Activated naive CD4-positive, alpha-beta T cell treated with anti-CD3 and anti-CD28 coated beads for 36 hours (primary cell): ENCODE measurements at regions not wholly inside any gene's neighbourhood (a gene's known extent, or its start where the extent isn't known, plus 50 kb on each side); places are given as distances from the start of the nearest gene placed in this dataset.
"Not testable (repeated sequence)": the region's sequence is repeated elsewhere in the genome, so short reads cannot be mapped to it uniquely, and the experiment has no call there.

Source experiments
- CTCF ChIA-PET: fragments of 350-600 bp; sonication (Branson Sonifier 250); formaldehyde crosslinking; loops from one replicate; lab custom pipeline; 2021; ENCODE audit warnings: antibody characterized with exemption; lab: Charles Lee
- DNase-seq: peaks from one replicate; pipeline ENCODE4 v3.0.0-alpha.2; 2020
- H3K27ac Mint-ChIP-seq: one replicate; pipeline ENCODE4 v1.8.0; 2021; ENCODE audit warnings: mild to moderate bottlenecking, mixed read lengths
- H3K27me3 Mint-ChIP-seq: one replicate; pipeline ENCODE4 v1.8.0; 2021; ENCODE audit warnings: low read depth, mixed read lengths
- H3K36me3 Mint-ChIP-seq: one replicate; pipeline ENCODE4 v1.8.0; 2021; ENCODE audit warnings: low read depth, mixed read lengths
- H3K4me1 Mint-ChIP-seq: one replicate; pipeline ENCODE4 v1.8.0; 2021; ENCODE audit warnings: low read depth, mixed read lengths
- H3K4me3 Mint-ChIP-seq: one replicate; pipeline ENCODE4 v1.8.0; 2021; ENCODE audit warnings: mild to moderate bottlenecking, moderate library complexity, mixed read lengths
- H3K9me3 Mint-ChIP-seq: one replicate; pipeline ENCODE4 v1.8.0; 2021; ENCODE audit warnings: mixed read lengths
- intact Hi-C: fragments of 100-400 bp; cut with micrococcal nuclease; formaldehyde crosslinking; loops from one replicate; pipeline ENCODE4 v1.15.1; 2023

DNA sequence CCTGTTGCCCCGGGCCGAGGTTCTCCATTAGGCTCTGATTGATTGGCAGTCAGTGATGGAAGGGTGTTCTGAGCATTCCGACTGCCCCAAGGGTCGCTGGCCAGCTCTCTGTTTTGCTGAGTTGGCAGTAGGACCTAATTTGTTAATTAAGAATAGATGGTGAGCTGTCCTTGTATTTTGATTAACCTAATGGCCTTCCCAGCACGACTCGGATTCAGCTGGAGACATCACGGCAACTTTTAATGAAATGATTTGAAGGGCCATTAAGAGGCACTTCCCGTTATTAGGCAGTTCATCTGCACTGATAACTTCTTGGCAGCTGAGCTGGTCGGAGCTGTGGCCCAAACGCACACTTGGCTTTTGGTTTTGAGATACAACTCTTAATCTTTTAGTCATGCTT lies 74.2 kb downstream of the HAPSTR1 start:
- no peaks in the 10 kb centered on the region for H3K9me3 Mint-ChIP-seq
- no peaks in the 10 kb centered on the region for H3K36me3 Mint-ChIP-seq
- no peak for DNase-seq
- H3K27me3 Mint-ChIP-seq: no peaks in the 10 kb centered on the region
- CTCF ChIA-PET: no interaction called here
- H3K4me1 Mint-ChIP-seq: no peaks in the 10 kb centered on the region
- no peak overlapping the region for H3K4me3 Mint-ChIP-seq
- no peak overlapping the region for H3K27ac Mint-ChIP-seq
- intact Hi-C loops: no loop called here

DNA sequence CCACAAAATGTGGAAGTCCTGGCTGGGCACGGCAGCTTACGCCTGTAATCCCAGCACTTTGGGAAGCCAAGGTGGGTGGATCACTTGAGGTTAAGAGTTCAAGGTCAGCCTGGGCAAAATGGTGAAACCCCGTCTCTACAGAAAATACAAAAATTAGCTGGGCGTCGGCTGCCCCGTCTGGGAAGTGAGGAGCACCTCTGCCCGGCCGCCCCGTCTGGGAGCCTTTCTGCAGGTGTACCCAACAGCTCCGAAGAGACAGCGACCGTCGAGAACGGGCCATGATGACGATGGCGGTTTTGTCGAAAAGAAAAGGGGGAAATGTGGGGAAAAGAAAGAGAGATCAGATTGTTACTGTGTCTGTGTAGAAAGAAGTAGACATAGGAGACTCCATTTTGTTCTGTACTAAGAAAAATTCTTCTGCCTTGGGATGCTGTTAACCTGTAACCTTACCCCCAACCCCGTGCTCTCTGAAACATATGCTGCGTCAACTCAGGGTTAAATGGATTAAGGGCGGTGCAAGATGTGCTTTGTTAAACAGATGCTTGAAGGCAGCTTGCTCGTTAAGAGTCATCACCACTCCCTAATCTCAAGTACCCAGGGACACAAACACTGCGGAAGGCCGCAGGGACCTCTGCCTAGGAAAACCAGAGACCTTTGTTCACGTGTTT lies 75.0 kb downstream of the HAPSTR1 start:
- H3K36me3 Mint-ChIP-seq, H3K27me3 Mint-ChIP-seq, H3K27ac Mint-ChIP-seq, DNase-seq, H3K4me3 Mint-ChIP-seq, H3K4me1 Mint-ChIP-seq, CTCF ChIA-PET, H3K9me3 Mint-ChIP-seq, intact Hi-C loops: not testable (repeated sequence)

DNA sequence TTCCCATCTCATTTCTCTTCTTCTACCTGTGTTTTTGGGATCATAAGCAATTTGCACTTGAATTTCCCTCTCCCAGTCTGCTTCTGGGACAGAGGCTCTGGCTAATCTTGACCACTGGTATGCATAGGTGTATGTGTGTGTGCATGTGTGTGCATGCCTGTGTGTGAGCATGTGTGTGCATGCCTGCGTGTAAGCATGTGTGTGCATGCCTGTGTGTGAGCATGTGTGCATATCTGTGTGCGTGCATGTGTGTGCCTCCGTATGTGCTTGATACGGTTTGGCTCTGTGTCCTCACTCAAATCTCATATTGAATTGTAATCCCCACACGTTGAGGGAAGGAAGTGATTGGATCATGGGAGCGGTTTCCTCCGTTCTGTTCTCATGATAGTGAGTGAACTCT lies 77.7 kb downstream of the HAPSTR1 start:
- DNase-seq: no peak
- CTCF ChIA-PET: no interaction called here
- Mint-ChIP-seq H3K4me1 (no peaks in the 10 kb centered on the region), H3K27ac (no peak overlapping the region), H3K36me3 (no peaks in the 10 kb centered on the region), H3K9me3 (no peaks in the 10 kb centered on the region), H3K4me3 (no peak overlapping the region), H3K27me3 (no peaks in the 10 kb centered on the region)
- intact Hi-C loops: no loop called here

DNA sequence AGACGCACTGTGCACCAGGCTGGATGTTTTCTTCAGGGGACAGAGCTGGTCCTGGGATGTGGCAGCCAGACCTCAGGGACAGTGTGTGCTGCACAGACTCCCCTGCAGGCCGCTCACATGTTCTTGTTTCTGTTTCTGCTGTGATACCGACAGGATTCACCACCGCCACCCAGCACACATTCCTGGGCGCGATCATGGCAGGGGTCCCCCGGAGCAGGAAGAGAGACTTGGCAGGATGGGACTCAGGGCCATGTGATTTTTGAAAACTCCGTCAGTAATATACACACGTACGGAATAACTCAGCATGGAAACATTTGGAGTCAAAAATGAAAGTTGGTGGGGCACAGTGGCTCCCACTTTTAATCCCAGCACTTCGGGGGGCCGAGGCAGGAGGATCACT lies 79.0 kb downstream of the HAPSTR1 start:
- CTCF ChIA-PET: interaction anchor here (0.6 kb wide), 1 partner anchor 706 kb away, joined by 5 read pairs; no protein-coding TSS in a partner anchor
- Mint-ChIP-seq H3K27me3 (no peaks in the 10 kb centered on the region), H3K27ac (no peak overlapping the region), H3K4me3 (no peak overlapping the region), H3K4me1 (no peaks in the 10 kb centered on the region), H3K9me3 (no peaks in the 10 kb centered on the region), H3K36me3 (no peaks in the 10 kb centered on the region)
- no peak for DNase-seq
- intact Hi-C loops: no loop called here

DNA sequence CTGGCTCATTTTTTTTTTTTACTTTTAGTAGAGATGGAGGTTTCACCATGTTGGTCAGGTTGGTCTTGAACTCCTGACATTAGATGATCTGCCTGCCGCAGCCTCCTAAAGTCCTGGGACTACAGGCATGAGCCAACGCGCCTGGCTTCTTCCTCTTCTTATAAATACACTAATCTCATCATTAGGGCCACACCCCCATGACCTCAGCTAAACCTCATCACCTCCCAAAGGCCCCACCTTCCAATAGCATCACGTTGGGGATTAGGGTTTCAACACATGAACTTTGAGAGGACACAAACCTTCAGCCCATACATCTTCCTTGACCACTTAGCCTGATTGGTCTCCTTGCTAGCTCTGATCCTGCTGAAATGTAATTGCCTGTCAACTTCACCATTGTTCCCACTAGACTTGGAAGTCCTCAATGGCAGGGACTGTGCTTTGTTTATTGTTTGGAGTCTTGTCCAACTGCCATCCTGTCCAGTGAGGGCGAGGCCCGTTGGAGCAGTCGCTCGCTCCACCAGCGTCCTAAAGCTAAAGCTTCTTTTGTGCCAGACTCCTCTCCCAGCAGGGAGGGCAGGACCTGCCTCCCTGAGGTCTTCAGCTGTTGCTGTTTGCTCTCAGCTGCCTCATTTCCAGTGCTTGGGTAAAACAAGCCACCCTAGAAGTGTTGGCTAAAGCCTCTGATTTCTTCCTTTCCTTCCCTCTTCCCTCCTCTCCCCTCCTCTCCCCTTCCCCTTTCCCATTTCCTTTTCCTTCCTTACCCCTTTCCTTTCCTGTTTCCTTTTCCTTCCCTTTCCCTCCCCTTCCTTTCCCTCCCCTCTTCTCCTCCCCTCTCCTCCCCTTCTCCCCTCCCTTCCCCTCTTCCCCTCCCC lies 85.3 kb downstream of the HAPSTR1 start:
- peaks cover 7% of the 10 kb centered on the region for H3K27me3 Mint-ChIP-seq
- no peak for DNase-seq
- H3K27ac Mint-ChIP-seq: no peak overlapping the region
- H3K4me3 Mint-ChIP-seq: no peak overlapping the region
- no peaks in the 10 kb centered on the region for H3K36me3 Mint-ChIP-seq
- intact Hi-C loops: no loop called here
- H3K4me1 Mint-ChIP-seq: no peaks in the 10 kb centered on the region
- CTCF ChIA-PET: interaction anchor here (0.6 kb wide), 1 partner anchor 1333 kb away, joined by 3 read pairs; no protein-coding TSS in a partner anchor
- no peaks in the 10 kb centered on the region for H3K9me3 Mint-ChIP-seq

DNA sequence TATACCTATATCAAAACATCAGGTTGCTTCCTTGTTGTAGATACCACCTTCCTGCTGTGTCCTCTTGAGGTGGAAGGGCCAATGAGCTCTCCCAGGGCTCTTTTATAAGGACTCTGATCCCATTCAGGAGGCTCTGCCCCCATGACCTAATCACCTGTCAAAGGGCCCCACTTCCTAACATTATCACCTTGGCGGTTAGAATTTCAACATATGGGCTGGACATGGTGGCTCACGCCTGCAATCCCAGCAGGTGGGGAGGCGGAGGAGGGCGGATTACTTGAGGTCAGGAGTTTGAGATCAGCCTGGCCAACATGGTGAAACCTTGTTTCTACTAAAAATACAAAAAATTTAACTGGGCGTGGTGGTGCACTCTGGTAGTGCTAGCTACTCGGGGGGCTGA lies 86.4 kb downstream of the HAPSTR1 start:
- intact Hi-C loops: no loop called here
- Mint-ChIP-seq H3K4me1 (no peaks in the 10 kb centered on the region), H3K27ac (no peak overlapping the region), H3K27me3 (peaks cover 7% of the 10 kb centered on the region), H3K9me3 (no peaks in the 10 kb centered on the region), H3K4me3 (no peak overlapping the region), H3K36me3 (no peaks in the 10 kb centered on the region)
- CTCF ChIA-PET: interaction anchor here (0.7 kb wide), 1 partner anchor 120 kb away, joined by 4 read pairs; no protein-coding TSS in a partner anchor
- no peak for DNase-seq

DNA sequence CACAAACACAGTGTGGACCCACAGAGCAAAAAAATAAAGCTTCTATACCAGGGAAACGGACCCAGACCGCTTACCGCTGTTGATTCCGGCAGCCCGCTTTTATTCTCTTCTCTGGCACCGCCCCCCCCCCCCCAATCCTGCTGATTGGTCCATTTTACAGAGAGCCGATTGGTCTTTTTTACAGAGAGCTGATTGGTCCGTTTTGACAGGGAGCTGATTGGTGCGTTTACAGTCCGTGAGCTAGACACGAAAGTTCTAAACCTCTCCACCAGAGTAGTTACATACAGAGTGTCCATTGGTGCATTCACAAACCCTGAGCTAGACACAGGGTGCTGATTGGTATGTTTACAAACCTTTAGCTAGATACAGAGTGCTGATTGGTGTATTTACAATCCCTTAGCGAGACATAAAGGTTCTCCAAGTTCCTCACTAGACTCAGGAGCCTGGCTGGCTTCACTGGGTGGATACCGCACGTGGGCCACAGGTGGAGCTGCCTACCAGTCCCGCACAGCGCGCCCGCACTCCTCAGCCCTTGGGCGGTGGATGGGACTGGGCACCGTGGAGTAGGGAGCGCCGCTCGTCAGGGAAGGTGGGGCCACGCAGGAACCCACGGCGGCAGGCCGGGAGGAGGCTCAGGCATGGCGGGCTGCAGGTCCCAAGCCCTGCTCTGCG lies 92.4 kb downstream of the HAPSTR1 start:
- Mint-ChIP-seq H3K9me3 (no peaks in the 10 kb centered on the region), H3K4me1 (no peaks in the 10 kb centered on the region), H3K36me3 (no peaks in the 10 kb centered on the region), H3K4me3 (no peak overlapping the region), H3K27me3 (peaks cover 5% of the 10 kb centered on the region), H3K27ac (no peak overlapping the region)
- DNase-seq: no peak
- intact Hi-C loops: no loop called here
- CTCF ChIA-PET: interaction anchor here (0.7 kb wide), 1 partner anchor 33 kb away, joined by 5 read pairs; no protein-coding TSS in a partner anchor

DNA sequence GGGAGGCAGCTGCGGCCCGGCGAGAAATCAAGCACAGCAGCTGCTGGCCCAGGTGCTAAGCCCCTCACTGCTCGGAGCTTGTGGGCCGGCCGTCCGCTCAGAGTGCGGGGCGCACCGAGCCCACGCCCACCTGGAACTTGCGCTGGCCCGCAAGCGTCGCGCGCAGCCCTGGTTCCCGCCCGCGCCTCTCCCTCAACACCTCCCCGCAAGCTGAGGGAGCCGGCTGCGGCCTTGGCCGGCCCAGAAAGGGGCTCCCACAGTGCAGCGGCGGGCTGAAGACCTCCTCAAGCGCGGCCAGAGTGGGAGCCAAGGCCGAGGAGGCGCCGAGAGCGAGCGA lies 92.9 kb downstream of the HAPSTR1 start:
- DNase-seq: no peak
- Mint-ChIP-seq H3K4me1 (no peaks in the 10 kb centered on the region), H3K4me3 (no peak overlapping the region), H3K27ac (no peak overlapping the region), H3K27me3 (peaks cover 5% of the 10 kb centered on the region), H3K9me3 (no peaks in the 10 kb centered on the region), H3K36me3 (no peaks in the 10 kb centered on the region)
- CTCF ChIA-PET: interaction anchor here (0.7 kb wide), 1 partner anchor 33 kb away, joined by 5 read pairs; no protein-coding TSS in a partner anchor
- intact Hi-C loops: no loop called here

DNA sequence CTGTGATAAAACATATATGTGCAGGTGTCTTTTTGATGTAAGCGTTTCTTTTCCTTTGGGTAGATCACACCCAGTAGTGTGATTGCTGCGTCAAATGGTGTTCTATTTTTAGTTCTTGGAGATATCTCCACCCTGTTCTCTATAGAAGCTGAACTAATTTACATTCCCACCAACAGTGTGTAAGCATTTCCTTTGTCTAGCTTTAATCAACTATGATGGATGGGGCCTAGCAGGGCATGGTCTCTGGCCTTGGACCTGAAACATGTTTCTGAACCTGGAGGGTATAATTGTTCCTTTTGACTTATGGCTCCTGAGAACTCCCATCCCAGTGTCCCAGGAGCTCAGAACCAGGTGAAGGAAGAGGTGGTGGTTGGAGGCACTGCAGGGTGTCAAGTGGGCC lies 93.9 kb downstream of the HAPSTR1 start:
- H3K4me1 Mint-ChIP-seq: no peaks in the 10 kb centered on the region
- intact Hi-C loops: no loop called here

DNA sequence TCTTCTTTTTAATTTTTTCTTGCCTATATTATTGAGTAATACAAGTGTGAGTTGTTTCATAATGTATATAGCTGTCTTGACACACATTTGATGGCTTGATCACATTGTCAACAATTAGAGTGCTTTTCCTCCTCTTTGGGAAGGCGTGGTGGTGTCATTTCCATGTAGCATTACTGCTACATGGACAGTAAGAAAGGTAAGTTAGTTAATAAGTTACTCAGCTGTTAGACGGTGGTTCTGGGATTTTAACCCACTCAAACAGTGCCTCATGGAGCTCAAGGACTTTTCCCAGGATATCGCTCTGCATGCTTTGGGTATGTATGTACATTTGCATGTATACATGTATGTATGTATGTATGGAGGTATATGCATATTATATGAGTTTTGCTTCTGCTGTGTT lies 94.6 kb downstream of the HAPSTR1 start:
- Mint-ChIP-seq H3K27me3 (peaks cover 2% of the 10 kb centered on the region), H3K9me3 (no peaks in the 10 kb centered on the region), H3K27ac (no peak overlapping the region), H3K4me1 (no peaks in the 10 kb centered on the region), H3K4me3 (no peak overlapping the region), H3K36me3 (no peaks in the 10 kb centered on the region)
- CTCF ChIA-PET: interaction anchor here (0.7 kb wide), 1 partner anchor 302 kb away, joined by 6 read pairs; no protein-coding TSS in a partner anchor
- DNase-seq: no peak
- intact Hi-C loops: no loop called here

More for the DNA sequence above, 93.9 kb downstream of the HAPSTR1 start:
- no peaks in the 10 kb centered on the region for H3K9me3 Mint-ChIP-seq
- H3K27ac Mint-ChIP-seq: no peak overlapping the region
- H3K36me3 Mint-ChIP-seq: no peaks in the 10 kb centered on the region
- peaks cover 5% of the 10 kb centered on the region for H3K27me3 Mint-ChIP-seq
- CTCF ChIA-PET: no interaction called here
- no peak for DNase-seq
- H3K4me3 Mint-ChIP-seq: no peak overlapping the region

DNA sequence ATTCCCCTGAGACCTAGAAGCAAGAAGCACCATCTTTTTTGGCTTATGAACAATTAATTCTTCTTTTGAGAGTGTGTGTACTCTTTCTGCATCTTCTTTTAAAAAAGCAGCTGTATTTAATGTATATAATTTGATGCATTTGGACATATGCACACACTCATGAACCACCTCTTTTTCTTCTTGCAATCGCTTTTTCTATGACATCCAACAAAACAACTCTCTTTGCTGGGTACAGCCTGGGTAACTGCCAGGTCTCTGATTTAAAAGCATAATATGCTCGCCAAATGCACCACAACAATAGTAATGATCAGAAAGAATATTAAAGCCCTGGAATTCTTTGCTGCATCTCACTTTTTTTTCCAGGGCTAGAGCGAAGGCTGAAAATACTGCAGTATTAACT lies 97.3 kb downstream of the HAPSTR1 start:
- no peaks in the 10 kb centered on the region for H3K9me3 Mint-ChIP-seq
- no peak overlapping the region for H3K27ac Mint-ChIP-seq
- H3K4me3 Mint-ChIP-seq: no peak overlapping the region
- peaks cover 2% of the 10 kb centered on the region for H3K27me3 Mint-ChIP-seq
- intact Hi-C loops: no loop called here
- DNase-seq: no peak
- CTCF ChIA-PET: no interaction called here
- no peaks in the 10 kb centered on the region for H3K36me3 Mint-ChIP-seq
- no peaks in the 10 kb centered on the region for H3K4me1 Mint-ChIP-seq

DNA sequence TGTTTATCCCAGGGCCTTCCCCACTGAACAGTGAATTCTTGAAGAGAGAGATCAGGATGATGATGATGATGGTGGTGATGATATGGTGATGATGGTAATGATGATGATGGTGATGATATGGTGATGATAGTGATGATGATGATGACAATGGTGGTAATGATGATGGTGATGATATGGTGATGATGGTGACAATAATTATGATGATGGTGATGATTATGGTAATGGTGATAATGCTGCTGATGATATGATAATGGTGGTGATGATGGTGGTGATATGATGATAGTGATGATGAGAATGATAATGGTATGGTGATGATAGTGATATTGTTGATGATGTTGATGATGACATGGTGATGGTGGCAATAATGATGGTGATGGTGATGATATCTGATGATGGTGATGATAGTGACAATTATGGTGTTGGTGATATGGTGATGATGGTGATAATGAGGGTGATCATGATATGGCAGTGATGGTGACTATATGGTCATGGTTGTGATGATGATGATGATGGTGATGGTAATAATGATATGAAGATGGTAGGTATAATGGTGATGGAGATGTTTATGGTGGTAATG lies 99.9 kb downstream of the HAPSTR1 start:
- no peak overlapping the region for H3K4me3 Mint-ChIP-seq
- H3K27ac Mint-ChIP-seq: no peak overlapping the region
- DNase-seq: no peak
- no peaks in the 10 kb centered on the region for H3K4me1 Mint-ChIP-seq
- H3K9me3 Mint-ChIP-seq: no peaks in the 10 kb centered on the region
- intact Hi-C loops: no loop called here
- CTCF ChIA-PET: no interaction called here
- no peaks in the 10 kb centered on the region for H3K27me3 Mint-ChIP-seq
- no peaks in the 10 kb centered on the region for H3K36me3 Mint-ChIP-seq
